Transverse colon (tissue), 4 donors: ENCODE measurements at regions not wholly inside any gene's neighbourhood (a gene's known extent, or its start where the extent isn't known, plus 50 kb on each side); places are given as distances from the start of the nearest gene placed in this dataset.

Experiments
- DNase-seq: peaks from one replicate; pipeline ENCODE4 v3.0.0-alpha.2; 2019
- H3K27ac ChIP-seq, 4 donors: fragments of 200-600 bp; sonication (generic); 2 replicates each; pipeline ENCODE4 v1.5.1; 2016 to 2018; ENCODE audit warnings: inconsistent platforms in 4 of 4
- H3K27me3 ChIP-seq: fragments of 200-600 bp; sonication (generic); 2 replicates; pipeline ENCODE4 v1.5.1; 2017; ENCODE audit warnings: inconsistent platforms
- H3K36me3 ChIP-seq, 4 donors: fragments of 200-600 bp; sonication (generic); 2 replicates each; pipeline ENCODE4 v1.5.1; 2017 to 2019; ENCODE audit warnings: inconsistent platforms in 4 of 4
- H3K4me1 ChIP-seq, 4 donors: fragments of 200-600 bp; sonication (generic); 2 replicates each; pipeline ENCODE4 v1.5.1; 2017 to 2020; ENCODE audit warnings: inconsistent platforms in 4 of 4
- H3K4me3 ChIP-seq, 4 donors: fragments of 200-600 bp; sonication (generic); 1 replicate in 1 of 4; 2 replicates in 3 of 4; pipeline versions ENCODE4 v1.5.1 to v1.6.1; 2017 to 2019; ENCODE audit warnings: inconsistent platforms in 4 of 4
- H3K9me3 ChIP-seq, 2 donors: fragments of 200-600 bp; sonication (generic); 2 replicates each; pipeline ENCODE4 v1.5.1; 2017 to 2019; ENCODE audit warnings: inconsistent platforms in 2 of 2
- CTCF ChIP-seq, 5 experiments: fragments of 200-600 bp in 3 of 5; fragments of 450-650 bp in 2 of 5; sonication (generic) in 3 of 5; IDR thresholded peaks; 1 replicate in 2 of 5; 2 replicates in 3 of 5; pipeline ENCODE4 v1.5.1; 2016 to 2017; ENCODE audit warnings: antibody characterized with exemption in 5 of 5, inconsistent platforms in 3 of 5, mild to moderate bottlenecking in 2 of 5, moderate library complexity in 1 of 5
- EP300 ChIP-seq: sonication (generic); formaldehyde crosslinking; IDR thresholded peaks from one replicate; pipeline ENCODE4 v1.6.1; 2017; ENCODE audit warnings: antibody characterized with exemption, low read depth
- POLR2A ChIP-seq: fragments of 450-650 bp; IDR thresholded peaks from one replicate; pipeline ENCODE4 v1.6.1; 2016; ENCODE audit warnings: antibody characterized with exemption, mild to moderate bottlenecking, moderate library complexity
- POLR2AphosphoS5 ChIP-seq, 3 donors: sonication (generic); formaldehyde crosslinking; IDR thresholded peaks; one replicate each; pipeline ENCODE4 v1.6.1; 2016; ENCODE audit warnings: antibody characterized with exemption in 3 of 3
- WGBS, 2 donors: methylation state at CpG; one replicate each; pipeline ENCODE4 v1.1.5; 2018; ENCODE audit warnings: low coverage in 1 of 2; 5-methylcytosine and 5-hydroxymethylcytosine counted together
- in situ Hi-C, 4 donors: fragments of 200-750 bp; cut with MboI; loops; one replicate each; pipeline versions ENCODE4 v1.15.0 to v1.15.1; 2017; ENCODE audit warnings: low sequenced_read_pairs in 3 of 4, low pct_ligation_motif_present in 1 of 4, low pct_unique_long_range_greater_than_20kb in 1 of 4
- intact Hi-C: fragments of 100-400 bp; cut with DNase I; formaldehyde crosslinking; loops from one replicate; pipeline ENCODE4 v1.15.1; 2023; ENCODE audit warnings: low total_unique reads

GRCh38 chr1:98482611-98483010 lies 178.9 kb upstream of the SNX7 start:
- in situ Hi-C loops (no loop called here), intact Hi-C loops (no loop called here)
- no peak for TF ChIP-seq POLR2AphosphoS5 (IDR thresholded peaks at IDR 0.05)
- no peak for TF ChIP-seq EP300
- TF ChIP-seq POLR2A: no peak
- TF ChIP-seq CTCF (IDR thresholded peaks at IDR 0.05): no peak
- no peak overlapping the region for H3K27ac ChIP-seq
- no peaks in the 10 kb centered on the region for H3K9me3 ChIP-seq
- H3K36me3 ChIP-seq: no peaks in the 10 kb centered on the region
- no peaks in the 10 kb centered on the region for H3K4me1 ChIP-seq
- no peak overlapping the region for H3K4me3 ChIP-seq
- no peaks in the 10 kb centered on the region for H3K27me3 ChIP-seq
- WGBS, 2 donors: 87% methylated on average over 2 to 3 of the region's 3 CpGs
- DNase-seq: no peak

GRCh38 chr1:98480271-98480670 lies 181.2 kb upstream of the SNX7 start:
- H3K27ac ChIP-seq: no peak overlapping the region
- 50 to 56% methylated on average over 2 of the region's 2 CpGs for WGBS, 2 donors
- no peak for DNase-seq
- H3K4me3 ChIP-seq: no peak overlapping the region
- in situ Hi-C loops (no loop called here), intact Hi-C loops (no loop called here)
- no peaks in the 10 kb centered on the region for H3K36me3 ChIP-seq
- no peak for TF ChIP-seq CTCF (IDR thresholded peaks at IDR 0.05)
- TF ChIP-seq EP300: no peak
- TF ChIP-seq POLR2AphosphoS5 (IDR thresholded peaks at IDR 0.05): no peak
- H3K4me1 ChIP-seq: no peaks in the 10 kb centered on the region
- H3K27me3 ChIP-seq: no peaks in the 10 kb centered on the region
- no peaks in the 10 kb centered on the region for H3K9me3 ChIP-seq

GRCh38 chr1:98478121-98478520 lies 183.4 kb upstream of the SNX7 start:
- intact Hi-C loops (no loop called here), in situ Hi-C loops (no loop called here)

GRCh38 chr1:98472878-98473277 lies 188.6 kb upstream of the SNX7 start:
- H3K36me3 ChIP-seq: no peaks in the 10 kb centered on the region
- 66 to 100% methylated on average over 1 to 2 of the region's 2 CpGs for WGBS, 2 donors
- no peak overlapping the region for H3K27ac ChIP-seq
- TF ChIP-seq CTCF (IDR thresholded peaks at IDR 0.05) (no peak), EP300 (no peak), POLR2AphosphoS5 (IDR thresholded peaks at IDR 0.05) (no peak), POLR2A (no peak)
- in situ Hi-C loops: loop anchor here in 2 of 4 donors (25.0 kb wide), 2 partner anchors 386 to 1511 kb away; no protein-coding TSS in a partner anchor
- intact Hi-C loops: no loop called here
- no peaks in the 10 kb centered on the region for H3K4me1 ChIP-seq
- no peaks in the 10 kb centered on the region for H3K27me3 ChIP-seq
- DNase-seq: no peak
- H3K9me3 ChIP-seq: no peaks in the 10 kb centered on the region
- H3K4me3 ChIP-seq: no peak overlapping the region

More at GRCh38 chr1:98478121-98478520, 183.4 kb upstream of the SNX7 start:
- TF ChIP-seq POLR2AphosphoS5 (IDR thresholded peaks at IDR 0.05): no peak
- no peak for TF ChIP-seq EP300
- no peak for TF ChIP-seq CTCF (IDR thresholded peaks at IDR 0.05)
- TF ChIP-seq POLR2A: no peak
- Histone ChIP-seq H3K27ac (no peak overlapping the region), H3K9me3 (no peaks in the 10 kb centered on the region), H3K27me3 (no peaks in the 10 kb centered on the region), H3K36me3 (no peaks in the 10 kb centered on the region), H3K4me1 (no peaks in the 10 kb centered on the region), H3K4me3 (no peak overlapping the region)
- WGBS, 2 donors: 57 to 66% methylated on average over 1 to 3 of the region's 3 CpGs
- no peak for DNase-seq
